H4 (cell line): ENCODE measurements at regions not wholly inside any gene's neighbourhood (a gene's known extent, or its start where the extent isn't known, plus 50 kb on each side); places are given as distances from the start of the nearest gene placed in this dataset.

ENCODE experiments used
- DNase-seq: peaks from one replicate; pipeline ENCODE4 v3.0.0-alpha.2; 2015; ENCODE audit warnings: low spot score

DNA sequence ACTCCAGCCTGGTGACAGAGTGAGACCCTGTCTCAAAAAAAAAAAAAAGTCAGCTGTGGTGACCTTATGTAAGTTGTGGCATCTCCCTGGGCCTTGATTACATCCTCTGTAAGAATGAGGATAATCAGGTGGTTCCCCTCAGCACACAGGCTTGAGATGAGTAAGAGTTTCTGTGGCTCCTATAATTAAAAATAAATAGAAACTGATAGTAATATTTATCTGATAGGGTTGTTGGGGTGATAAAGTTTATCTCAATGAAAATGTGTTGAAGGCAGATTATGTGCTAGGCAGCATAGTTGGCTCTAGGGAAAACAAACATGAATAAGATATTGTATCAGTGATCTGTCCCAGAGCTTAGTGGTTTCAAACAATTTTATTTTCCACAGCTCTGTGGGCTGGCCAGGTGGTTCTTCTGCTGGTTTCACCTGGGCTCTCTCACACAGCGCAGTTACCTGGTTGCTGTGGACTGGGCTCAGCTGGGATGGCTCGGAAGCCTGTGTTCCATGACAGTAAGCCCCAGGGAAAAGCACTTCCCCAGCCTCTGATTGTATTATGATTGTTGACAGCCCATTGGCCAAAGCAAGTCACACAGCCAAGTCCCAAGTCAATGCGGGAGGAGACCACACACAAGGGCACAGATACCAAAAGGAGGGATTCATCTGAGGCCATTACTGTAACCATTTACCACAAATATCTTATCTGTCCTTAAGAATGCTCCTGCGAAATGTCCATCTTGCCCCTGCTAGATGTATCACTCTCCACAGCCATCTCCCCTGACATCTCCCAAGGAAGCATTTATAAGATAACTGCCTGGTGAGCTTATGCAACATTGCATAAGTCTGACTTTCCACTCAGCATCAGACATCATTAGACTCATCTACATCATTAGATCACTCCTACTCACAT, 151.7 kb downstream of the NUAK1 start:
- DNase-seq = peak; percentile 21

DNA sequence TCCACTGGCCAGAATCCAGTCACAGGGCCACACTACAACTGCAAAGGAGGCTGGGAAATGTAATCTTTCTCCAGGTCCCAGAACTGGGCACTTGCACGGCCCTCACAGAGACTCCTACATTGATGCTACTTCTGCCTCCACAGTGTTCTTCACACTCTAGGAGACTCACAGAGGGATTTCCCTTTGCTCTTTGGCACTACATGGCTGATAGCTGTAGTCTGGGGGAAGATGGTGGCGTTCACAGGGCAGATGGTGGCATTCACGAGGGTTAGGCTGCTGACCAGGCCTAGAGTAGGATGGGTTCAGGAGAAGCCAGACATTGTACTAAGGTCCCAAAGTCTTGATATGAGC, 151.1 kb downstream of the NUAK1 start:
- no peak for DNase-seq

DNA sequence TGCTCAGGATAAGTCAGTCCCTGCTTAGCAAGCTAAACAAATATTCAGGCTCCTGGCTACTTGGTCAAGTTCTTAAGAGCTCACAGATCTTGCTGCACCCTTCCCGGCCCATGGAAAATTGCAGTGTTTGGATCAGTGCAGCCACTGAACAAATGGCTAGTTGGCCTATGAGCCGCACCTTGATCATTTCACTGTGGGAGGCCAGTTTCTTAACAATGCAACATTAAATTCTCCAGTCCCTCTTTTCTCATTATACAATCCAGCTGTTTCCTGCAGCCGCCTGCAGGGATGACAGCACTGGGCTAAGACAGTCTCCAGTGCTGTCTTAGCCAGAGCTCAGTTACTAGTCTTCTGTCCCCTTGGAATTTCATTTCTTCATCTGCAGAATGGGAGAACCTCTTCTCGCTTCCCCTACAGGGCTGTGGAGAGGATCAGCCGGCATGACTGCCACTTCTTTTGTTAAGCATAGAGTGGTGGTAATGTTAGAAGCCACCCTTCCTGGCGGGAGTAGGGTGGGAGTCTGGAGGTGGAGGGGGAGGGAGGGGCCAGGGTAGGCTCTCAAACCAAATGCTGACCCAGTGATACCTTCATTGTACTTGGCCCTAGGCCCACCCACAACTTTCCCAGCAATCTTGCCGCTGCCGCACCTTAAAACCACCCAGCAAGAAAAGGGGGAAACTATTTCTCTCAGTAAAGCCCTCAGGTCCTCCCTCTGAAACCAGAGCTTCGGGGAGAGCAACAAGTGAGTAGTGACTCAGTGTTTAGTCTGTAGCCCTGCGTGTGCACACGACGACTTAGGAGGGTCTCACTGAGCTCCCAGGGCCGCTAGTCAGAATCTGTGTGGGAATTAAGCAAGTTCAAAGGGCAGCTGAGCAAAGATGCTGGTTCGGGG, 145.7 kb downstream of the NUAK1 start:
- peak; percentile 80 for DNase-seq

DNA sequence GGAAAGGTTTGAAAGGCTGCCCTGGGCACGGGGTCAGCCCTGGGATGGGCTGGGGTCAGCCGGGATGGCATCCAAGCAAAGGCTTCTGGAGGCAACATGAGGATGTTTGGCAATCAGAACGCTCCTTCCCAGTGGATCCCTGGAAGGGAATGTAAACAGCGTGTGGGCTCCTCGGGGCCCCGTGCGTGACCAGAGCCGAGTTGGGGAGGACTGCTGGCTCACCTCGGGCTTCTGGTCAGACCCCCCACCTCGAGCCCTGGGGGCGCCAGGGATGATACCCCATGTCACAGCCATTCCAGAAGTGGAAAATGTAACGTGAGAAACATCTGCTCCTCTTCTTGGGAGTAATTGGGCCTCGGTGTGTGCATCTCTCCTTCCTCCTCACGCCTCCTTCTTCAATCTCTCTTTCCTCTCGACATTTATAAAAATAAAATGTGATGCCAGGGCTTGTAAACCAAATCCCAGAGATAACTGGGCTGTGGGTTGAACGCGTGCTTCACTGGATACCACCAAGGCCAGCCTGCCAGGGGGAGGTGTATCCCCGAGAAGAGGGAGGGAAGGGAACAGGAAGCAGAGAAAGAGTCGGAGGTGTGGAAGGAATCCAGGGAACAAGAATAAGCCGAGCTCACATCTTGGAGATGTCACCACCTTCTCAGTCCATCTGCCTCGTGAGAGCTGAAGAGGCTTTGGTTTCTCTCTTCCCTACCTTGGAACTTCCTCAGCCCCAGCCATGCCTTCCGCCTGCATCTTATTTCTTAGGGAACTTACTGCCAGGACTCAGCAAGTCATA, 144.8 kb downstream of the NUAK1 start:
- peak; percentile 66 for DNase-seq

GRCh38 chr12:105995961-105996431, 142.8 kb downstream of the NUAK1 start:
- DNase-seq = peak; percentile 23

DNA sequence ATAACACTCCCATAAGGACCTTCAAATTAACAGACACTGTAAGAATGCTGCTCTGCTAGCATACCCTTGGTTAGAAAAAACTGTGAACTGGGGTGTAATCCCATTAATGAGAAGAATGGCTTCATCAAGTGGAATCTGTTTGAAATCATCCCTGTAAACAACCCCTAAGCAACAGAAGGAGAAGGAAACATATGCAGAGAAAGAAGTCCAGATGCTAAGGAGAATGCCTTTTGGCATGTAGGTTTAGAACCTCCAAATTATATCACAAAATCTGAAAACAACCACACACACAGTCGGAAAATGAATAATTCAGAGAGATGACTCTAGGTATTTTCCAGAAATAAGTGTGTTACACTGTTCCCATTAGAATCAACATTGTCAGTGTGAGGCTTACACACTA, 140.2 kb downstream of the NUAK1 start:
- no peak for DNase-seq

DNA sequence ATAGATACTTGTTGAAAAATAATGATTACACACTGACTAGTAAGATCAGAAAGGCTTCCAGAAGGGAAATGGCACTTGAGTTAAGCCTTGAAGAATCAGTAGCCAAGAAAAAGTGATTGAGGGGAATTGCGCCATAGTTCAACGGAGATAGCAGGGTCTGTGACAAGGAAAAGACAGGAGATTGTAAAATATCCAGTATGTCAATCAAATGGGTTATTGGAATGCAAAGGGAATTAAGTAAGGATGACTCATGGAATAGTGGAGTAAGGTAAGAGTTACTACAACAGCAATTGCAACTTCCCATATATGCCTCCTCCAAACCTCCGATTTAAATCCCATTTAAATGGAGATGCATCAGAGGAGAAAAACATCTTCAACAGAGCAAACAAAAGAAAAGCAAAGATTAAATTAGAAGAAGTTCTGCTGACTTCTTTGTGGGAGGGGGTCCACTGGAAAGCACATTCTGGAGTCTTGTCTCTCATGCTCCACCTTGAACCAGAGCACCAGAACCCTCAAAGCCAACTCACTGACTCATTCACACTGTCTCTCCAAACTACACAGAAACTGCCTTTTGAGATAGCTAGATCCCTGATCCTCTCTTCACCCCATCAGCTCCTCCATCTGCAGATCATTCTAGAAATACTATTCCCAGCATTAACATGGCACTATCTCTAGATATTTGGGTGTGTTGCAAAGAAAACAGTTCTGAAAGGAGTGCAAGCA, 138.2 kb downstream of the NUAK1 start:
- no peak for DNase-seq

GRCh38 chr12:106001105-106001836, 137.5 kb downstream of the NUAK1 start:
- no peak for DNase-seq

DNA sequence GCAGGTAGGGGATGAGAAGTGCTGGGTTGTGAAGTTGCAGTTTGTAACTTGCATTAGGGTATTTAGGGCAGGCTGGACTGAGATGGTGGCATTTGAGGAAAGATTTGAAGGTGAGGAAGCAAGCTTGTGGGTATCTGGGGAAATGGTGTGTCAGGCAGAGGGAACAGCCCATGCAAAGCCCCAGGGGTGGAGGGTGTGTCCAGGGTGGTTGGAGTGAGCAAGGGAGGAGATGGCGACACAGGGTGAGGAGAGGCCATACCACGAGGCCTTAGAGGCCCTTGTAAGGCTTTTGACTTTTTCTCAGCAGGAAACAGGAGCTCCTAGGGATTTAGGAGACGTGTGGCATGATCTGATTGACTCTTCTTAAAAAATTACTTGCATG, 136.9 kb downstream of the NUAK1 start:
- no peak for DNase-seq

- DNase-seq = no peak
Measured at GRCh38 chr12:106003297-106003696, 135.5 kb downstream of the NUAK1 start.

DNA sequence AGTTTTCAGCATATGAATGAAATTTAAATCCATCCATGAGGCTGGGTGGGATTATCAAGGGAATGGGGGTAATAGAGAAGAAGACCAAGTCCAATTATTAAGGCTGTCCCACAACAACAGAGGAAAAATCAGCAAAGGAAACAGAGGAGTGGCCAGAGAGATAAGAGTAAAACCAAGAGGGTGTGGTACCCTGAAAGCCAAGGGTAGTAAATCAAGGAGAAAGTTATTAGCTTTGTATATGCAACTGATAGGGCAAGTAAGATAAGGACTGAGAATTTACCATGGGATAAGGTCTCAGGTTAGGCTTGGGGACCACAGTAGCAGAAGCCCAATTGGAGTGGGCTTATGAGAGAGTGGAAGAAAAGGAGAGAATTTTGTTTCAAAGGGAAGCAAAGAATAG, 134.5 kb downstream of the NUAK1 start:
- no peak for DNase-seq

- DNase-seq = no peak
Measured at GRCh38 chr12:106006382-106006781, 132.4 kb downstream of the NUAK1 start.

DNA sequence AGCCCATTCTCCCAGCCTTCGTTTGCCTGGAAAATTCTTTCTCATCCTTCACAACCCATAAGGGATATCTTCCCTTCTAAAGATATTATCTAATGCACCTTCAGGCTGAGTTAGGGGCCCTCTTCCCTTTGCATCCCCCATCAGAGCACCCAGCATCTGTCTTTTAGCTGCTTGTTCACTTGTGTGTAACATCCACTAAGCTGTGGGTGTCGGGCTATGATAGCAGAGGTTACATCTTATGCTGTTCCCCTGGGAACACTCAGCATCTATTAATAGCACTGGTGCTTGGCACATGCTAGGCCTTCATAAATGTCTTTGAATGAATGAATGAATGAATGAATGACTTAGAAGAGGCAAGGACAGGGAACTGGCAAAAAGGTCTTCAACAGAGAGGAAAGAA, 131.8 kb downstream of the NUAK1 start:
- no peak for DNase-seq

DNA sequence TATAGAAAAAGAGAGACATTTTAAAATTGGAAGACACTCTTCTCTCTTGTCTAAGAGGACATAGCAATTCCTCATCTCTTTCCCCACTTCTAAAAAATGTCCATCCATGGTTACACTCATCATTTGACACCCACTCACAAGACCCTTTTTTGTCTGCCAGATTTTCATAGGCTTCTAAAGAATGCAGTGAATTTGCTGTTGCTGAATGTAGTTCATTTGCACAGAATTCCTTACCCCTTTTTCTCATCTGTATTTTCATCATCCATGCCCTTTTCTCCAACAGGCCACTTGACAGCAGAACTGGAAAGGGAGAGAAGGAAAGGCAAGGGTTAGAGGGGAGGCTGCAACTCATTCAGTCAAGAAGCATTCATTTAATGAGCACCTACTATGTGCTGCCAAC, 128.0 kb downstream of the NUAK1 start:
- no peak for DNase-seq
